ENCODE measurements at regions not wholly inside any gene's neighbourhood (a gene's known extent, or its start where the extent isn't known, plus 50 kb on each side); places are given as distances from the start of the nearest gene placed in this dataset.

DNA sequence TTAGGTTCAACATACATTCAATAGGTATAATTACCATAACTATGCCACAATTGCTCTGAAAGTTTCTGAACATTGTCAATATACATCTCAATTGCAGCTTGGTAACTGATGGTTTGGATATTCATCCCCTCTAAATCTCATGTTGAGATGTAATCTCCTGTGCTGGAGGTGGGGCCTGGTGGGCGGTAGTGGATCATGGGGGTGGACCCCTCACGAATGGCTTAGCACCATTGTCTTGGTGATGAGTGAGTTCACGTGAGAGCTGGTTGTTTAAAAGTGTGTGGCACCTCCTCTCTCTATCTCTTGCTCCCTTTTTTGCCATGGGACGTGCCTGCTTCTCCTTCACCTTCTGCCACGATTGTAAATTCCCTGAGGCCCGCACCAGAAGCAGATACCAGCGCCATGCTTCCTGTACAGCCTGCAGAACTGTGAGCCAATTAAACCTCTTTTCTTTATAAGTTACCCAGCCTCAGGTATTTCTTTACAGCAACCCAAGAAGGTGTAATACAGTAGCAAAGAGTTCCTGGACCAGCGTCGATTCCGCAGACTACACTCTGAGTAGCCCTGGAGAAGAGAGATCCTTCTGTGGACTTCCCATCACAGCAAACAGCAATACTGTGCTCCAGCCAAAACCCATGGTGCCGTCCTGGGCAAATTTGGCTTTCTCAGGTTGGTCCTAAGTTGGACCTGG, 83.8 kb upstream of the GRB10 start:
- H3K9ac ChIP-seq (ENCODE audit: low read depth, low read length): no peak overlapping the region
- peak overlapping the region; percentile 40 for H3K4me3 ChIP-seq (ENCODE audit: low read depth, low read length)
- peak overlapping the region; percentile 72 for H3K27ac ChIP-seq (ENCODE audit: low read depth, low read length)
- H3K9me3 ChIP-seq (ENCODE audit: control insufficient read depth, insufficient read depth, low read length): peaks cover 8% of the 10 kb centered on the region
- peaks cover 38% of the 10 kb centered on the region for H3K4me1 ChIP-seq (ENCODE audit: control insufficient read depth, insufficient read depth, low read length)
- H3K27me3 ChIP-seq (ENCODE audit: control insufficient read depth, insufficient read depth, low read length): no peaks in the 10 kb centered on the region
- H3K36me3 ChIP-seq (ENCODE audit: control insufficient read depth, insufficient read depth, low read length): peaks cover 3% of the 10 kb centered on the region; the same call in 1 of the 2 replicates

DNA sequence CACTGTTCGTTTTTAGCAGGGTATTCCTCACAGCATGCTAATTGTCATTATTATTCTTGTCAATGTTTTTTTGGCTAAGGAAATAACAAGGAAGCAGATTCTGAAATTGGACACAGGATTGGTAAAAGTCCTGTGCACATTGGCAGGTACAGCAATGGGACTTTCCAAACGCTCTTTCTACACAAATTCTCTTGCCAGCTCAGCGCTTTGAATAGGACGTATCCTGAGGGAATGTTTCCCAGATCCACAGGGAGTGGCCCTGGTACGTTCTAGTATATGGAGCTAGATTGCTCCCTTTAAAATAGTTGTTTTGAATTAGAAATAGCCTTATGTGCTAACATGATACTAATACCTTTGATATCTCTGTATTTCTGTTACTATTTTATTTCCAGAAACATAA, 82.8 kb upstream of the GRB10 start:
- Histone ChIP-seq H3K4me3 (ENCODE audit: low read depth, low read length) (no peak overlapping the region), H3K9me3 (ENCODE audit: control insufficient read depth, insufficient read depth, low read length) (no peaks in the 10 kb centered on the region), H3K36me3 (ENCODE audit: control insufficient read depth, insufficient read depth, low read length) (no peaks in the 10 kb centered on the region), H3K4me1 (ENCODE audit: control insufficient read depth, insufficient read depth, low read length) (peaks cover 38% of the 10 kb centered on the region), H3K9ac (ENCODE audit: low read depth, low read length) (no peak overlapping the region), H3K27ac (ENCODE audit: low read depth, low read length) (no peak overlapping the region), H3K27me3 (ENCODE audit: control insufficient read depth, insufficient read depth, low read length) (no peaks in the 10 kb centered on the region)

DNA sequence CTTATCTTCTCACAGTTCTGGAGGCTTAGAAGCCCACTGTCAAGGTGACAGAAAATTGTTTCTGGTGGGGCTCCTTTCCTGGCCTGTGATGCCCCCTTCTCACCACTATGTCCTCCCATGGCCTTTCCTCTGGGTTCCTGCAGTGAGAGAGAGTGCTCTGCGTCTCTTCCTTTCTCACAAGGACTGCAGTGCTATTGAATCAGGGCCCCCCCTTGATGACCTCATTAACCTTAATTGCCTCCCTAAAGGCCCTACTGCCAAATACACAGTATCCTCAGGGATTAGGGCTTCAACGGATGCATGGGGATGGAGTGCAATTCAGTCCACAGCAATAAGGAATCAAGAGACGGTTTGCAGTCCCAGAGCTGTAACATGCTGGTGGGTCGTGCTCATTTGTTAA, 82.0 kb upstream of the GRB10 start:
- Histone ChIP-seq H3K27ac (ENCODE audit: low read depth, low read length) (no peak overlapping the region), H3K9ac (ENCODE audit: low read depth, low read length) (no peak overlapping the region), H3K27me3 (ENCODE audit: control insufficient read depth, insufficient read depth, low read length) (no peaks in the 10 kb centered on the region), H3K9me3 (ENCODE audit: control insufficient read depth, insufficient read depth, low read length) (no peaks in the 10 kb centered on the region), H3K36me3 (ENCODE audit: control insufficient read depth, insufficient read depth, low read length) (no peaks in the 10 kb centered on the region), H3K4me3 (ENCODE audit: low read depth, low read length) (no peak overlapping the region), H3K4me1 (ENCODE audit: control insufficient read depth, insufficient read depth, low read length) (peaks cover 38% of the 10 kb centered on the region)

DNA sequence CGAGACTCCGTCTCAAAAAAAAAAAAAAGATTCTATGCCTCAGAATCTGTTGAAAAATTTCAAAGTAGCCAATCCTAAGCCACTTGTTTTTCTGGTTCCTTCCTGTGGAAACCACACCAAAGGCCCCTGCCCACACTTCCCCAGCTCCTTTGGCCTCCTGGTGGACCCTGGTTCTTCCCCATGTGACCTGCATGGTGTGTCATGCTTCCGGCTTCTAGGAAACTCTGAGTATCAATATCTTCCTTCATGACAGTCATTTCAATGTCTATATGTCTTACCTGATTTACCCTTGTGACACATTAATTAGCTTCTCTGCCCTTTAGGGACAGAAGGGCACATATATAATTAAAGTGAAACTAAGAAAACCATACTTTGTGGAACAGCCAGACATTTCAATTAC, 80.4 kb upstream of the GRB10 start:
- H3K9me3 ChIP-seq (ENCODE audit: control insufficient read depth, insufficient read depth, low read length): no peaks in the 10 kb centered on the region
- H3K4me1 ChIP-seq (ENCODE audit: control insufficient read depth, insufficient read depth, low read length): peaks cover 36% of the 10 kb centered on the region
- no peaks in the 10 kb centered on the region for H3K27me3 ChIP-seq (ENCODE audit: control insufficient read depth, insufficient read depth, low read length)
- H3K9ac ChIP-seq (ENCODE audit: low read depth, low read length): no peak overlapping the region
- no peak overlapping the region for H3K4me3 ChIP-seq (ENCODE audit: low read depth, low read length)
- H3K36me3 ChIP-seq (ENCODE audit: control insufficient read depth, insufficient read depth, low read length): no peaks in the 10 kb centered on the region
- no peak overlapping the region for H3K27ac ChIP-seq (ENCODE audit: low read depth, low read length)

GRCh38 chr7:50862302-50862701, 79.6 kb upstream of the GRB10 start:
- H3K4me3 ChIP-seq (ENCODE audit: low read depth, low read length): no peak overlapping the region
- H3K9ac ChIP-seq (ENCODE audit: low read depth, low read length): no peak overlapping the region
- H3K36me3 ChIP-seq (ENCODE audit: control insufficient read depth, insufficient read depth, low read length): no peaks in the 10 kb centered on the region
- no peaks in the 10 kb centered on the region for H3K9me3 ChIP-seq (ENCODE audit: control insufficient read depth, insufficient read depth, low read length)
- peaks cover 29% of the 10 kb centered on the region for H3K4me1 ChIP-seq (ENCODE audit: control insufficient read depth, insufficient read depth, low read length)
- H3K27ac ChIP-seq (ENCODE audit: low read depth, low read length): no peak overlapping the region
- no peaks in the 10 kb centered on the region for H3K27me3 ChIP-seq (ENCODE audit: control insufficient read depth, insufficient read depth, low read length)

- H3K9ac ChIP-seq (ENCODE audit: low read depth, low read length): no peak overlapping the region
- H3K4me1 ChIP-seq (ENCODE audit: control insufficient read depth, insufficient read depth, low read length): peaks cover 12% of the 10 kb centered on the region
- H3K36me3 ChIP-seq (ENCODE audit: control insufficient read depth, insufficient read depth, low read length): no peaks in the 10 kb centered on the region
- H3K4me3 ChIP-seq (ENCODE audit: low read depth, low read length): no peak overlapping the region
- no peaks in the 10 kb centered on the region for H3K27me3 ChIP-seq (ENCODE audit: control insufficient read depth, insufficient read depth, low read length)
- no peaks in the 10 kb centered on the region for H3K9me3 ChIP-seq (ENCODE audit: control insufficient read depth, insufficient read depth, low read length)
- H3K27ac ChIP-seq (ENCODE audit: low read depth, low read length): no peak overlapping the region
Measured at GRCh38 chr7:50860598-50860997, 77.9 kb upstream of the GRB10 start.

DNA sequence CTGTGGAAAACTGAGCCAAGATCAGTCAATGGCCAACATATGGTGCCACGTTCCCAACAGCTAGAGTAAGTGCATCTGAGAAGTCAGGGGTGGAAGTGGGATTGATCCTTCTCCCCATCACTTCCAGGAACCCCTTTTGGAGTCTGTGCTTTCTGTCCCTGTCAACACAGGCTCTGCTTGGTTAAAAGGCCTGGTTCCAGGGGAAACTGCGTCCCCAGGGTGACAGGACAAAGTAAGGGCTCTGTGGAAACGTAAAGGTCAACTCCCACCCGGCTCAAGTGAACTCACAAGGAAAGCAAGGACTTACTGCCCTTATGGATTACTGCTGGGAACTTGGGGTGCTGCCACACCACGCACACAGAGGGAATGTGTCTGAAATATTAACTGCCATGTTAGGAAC, 77.5 kb upstream of the GRB10 start:
- Histone ChIP-seq H3K9me3 (ENCODE audit: control insufficient read depth, insufficient read depth, low read length) (no peaks in the 10 kb centered on the region), H3K27ac (ENCODE audit: low read depth, low read length) (no peak overlapping the region), H3K4me3 (ENCODE audit: low read depth, low read length) (no peak overlapping the region), H3K4me1 (ENCODE audit: control insufficient read depth, insufficient read depth, low read length) (peaks cover 8% of the 10 kb centered on the region), H3K36me3 (ENCODE audit: control insufficient read depth, insufficient read depth, low read length) (no peaks in the 10 kb centered on the region), H3K9ac (ENCODE audit: low read depth, low read length) (no peak overlapping the region), H3K27me3 (ENCODE audit: control insufficient read depth, insufficient read depth, low read length) (no peaks in the 10 kb centered on the region)

DNA sequence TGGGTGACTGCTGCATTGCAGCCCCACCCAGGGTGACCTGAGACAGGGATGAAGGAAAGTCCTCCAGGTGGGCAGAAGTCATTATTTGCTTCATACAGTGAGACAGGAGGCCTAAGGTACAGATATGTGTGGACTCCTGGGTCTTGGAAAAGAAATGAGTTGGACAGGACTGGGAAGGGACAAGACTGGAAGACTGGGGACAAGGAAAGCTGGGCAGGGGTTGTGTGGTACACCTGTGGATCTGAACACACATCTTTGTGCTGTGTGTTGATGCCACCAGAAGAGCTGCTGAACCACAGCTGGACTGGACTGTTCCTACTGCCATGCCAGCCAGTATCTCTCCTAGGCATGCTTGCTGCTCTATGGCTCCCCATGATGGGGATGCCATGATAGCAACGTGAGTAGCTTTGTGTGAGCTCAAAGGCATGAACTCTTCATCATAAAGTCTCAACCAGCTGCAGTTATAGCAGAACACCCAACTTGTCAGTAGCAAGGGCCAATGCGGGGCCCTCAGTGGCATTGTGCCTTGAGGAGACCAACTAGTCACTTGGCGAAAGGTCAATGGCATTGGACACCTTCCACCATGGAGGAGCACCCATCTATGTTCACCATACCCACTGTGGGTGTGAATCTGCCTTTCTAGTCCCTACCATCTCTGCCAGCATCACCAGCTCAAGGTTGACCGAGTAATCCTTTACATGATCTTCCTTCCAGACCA, 76.0 kb upstream of the GRB10 start:
- Histone ChIP-seq H3K9me3 (ENCODE audit: control insufficient read depth, insufficient read depth, low read length) (no peaks in the 10 kb centered on the region), H3K27ac (ENCODE audit: low read depth, low read length) (no peak overlapping the region), H3K4me1 (ENCODE audit: control insufficient read depth, insufficient read depth, low read length) (no peaks in the 10 kb centered on the region), H3K4me3 (ENCODE audit: low read depth, low read length) (no peak overlapping the region), H3K9ac (ENCODE audit: low read depth, low read length) (no peak overlapping the region), H3K36me3 (ENCODE audit: control insufficient read depth, insufficient read depth, low read length) (no peaks in the 10 kb centered on the region), H3K27me3 (ENCODE audit: control insufficient read depth, insufficient read depth, low read length) (no peaks in the 10 kb centered on the region)

DNA sequence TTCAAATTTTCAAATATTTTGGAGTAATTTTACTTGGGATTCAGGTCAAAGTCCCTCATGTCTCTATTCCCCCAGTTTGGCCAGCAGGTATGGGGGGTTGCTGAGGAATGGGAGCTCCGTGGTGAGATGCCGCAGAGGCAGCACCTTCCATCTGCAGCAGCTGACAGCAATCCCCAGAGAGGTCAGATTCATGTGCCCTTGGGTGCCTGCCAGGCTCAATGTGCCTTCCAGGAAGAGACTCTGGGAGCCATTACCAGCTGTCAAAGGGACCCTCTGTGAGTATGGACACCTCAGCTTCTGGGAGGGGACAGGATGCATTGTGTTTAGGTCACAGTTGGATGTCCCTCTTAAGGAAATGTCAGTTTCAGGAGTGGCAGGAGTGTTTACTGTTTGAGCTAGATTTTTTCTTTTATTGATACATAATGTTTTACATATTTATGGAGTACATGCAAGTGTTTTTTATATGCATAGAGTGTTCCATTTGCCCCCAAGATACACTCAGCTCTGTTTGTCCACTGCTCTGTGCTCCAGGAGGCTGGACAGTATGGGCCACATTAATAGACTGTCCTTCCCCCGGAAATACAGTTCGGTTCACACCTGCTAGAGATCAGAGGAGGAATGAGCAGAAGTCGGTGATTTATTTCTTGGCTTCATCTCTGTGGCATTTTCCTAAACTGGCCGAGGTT, 75.3 kb upstream of the GRB10 start:
- Histone ChIP-seq H3K9ac (ENCODE audit: low read depth, low read length) (no peak overlapping the region), H3K27me3 (ENCODE audit: control insufficient read depth, insufficient read depth, low read length) (no peaks in the 10 kb centered on the region), H3K27ac (ENCODE audit: low read depth, low read length) (no peak overlapping the region)

GRCh38 chr7:50856806-50857205, 74.1 kb upstream of the GRB10 start:
- Histone ChIP-seq H3K36me3 (ENCODE audit: control insufficient read depth, insufficient read depth, low read length) (no peaks in the 10 kb centered on the region), H3K27ac (ENCODE audit: low read depth, low read length) (no peak overlapping the region)

More for the DNA sequence above, 75.3 kb upstream of the GRB10 start:
- Histone ChIP-seq H3K4me3 (ENCODE audit: low read depth, low read length) (no peak overlapping the region), H3K36me3 (ENCODE audit: control insufficient read depth, insufficient read depth, low read length) (no peaks in the 10 kb centered on the region), H3K4me1 (ENCODE audit: control insufficient read depth, insufficient read depth, low read length) (no peaks in the 10 kb centered on the region), H3K9me3 (ENCODE audit: control insufficient read depth, insufficient read depth, low read length) (no peaks in the 10 kb centered on the region)

DNA sequence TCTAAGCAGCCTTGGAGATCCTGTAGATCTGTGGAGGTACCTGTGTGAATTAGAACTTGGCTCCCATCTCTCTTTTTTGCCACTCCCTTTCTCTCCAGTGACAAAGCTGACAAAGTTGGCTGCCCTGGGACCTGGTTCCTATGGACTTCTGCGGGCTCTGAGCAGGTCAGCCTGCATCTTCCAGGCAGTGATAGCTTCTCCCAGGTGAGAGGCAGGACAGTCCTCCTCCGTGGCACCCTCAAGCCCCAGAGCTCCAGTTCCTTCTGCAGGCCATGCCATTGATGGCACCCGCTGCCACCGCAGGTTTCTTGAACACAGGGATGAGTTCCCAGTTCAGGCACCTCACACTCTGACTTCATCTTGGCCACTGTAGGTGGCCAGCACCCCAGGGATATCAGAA, 73.5 kb upstream of the GRB10 start:
- Histone ChIP-seq H3K4me1 (ENCODE audit: control insufficient read depth, insufficient read depth, low read length) (no peaks in the 10 kb centered on the region), H3K27ac (ENCODE audit: low read depth, low read length) (no peak overlapping the region), H3K27me3 (ENCODE audit: control insufficient read depth, insufficient read depth, low read length) (no peaks in the 10 kb centered on the region), H3K4me3 (ENCODE audit: low read depth, low read length) (no peak overlapping the region), H3K9me3 (ENCODE audit: control insufficient read depth, insufficient read depth, low read length) (no peaks in the 10 kb centered on the region), H3K36me3 (ENCODE audit: control insufficient read depth, insufficient read depth, low read length) (no peaks in the 10 kb centered on the region), H3K9ac (ENCODE audit: low read depth, low read length) (no peak overlapping the region)

More at GRCh38 chr7:50856806-50857205, 74.1 kb upstream of the GRB10 start:
- Histone ChIP-seq H3K9ac (ENCODE audit: low read depth, low read length) (no peak overlapping the region), H3K9me3 (ENCODE audit: control insufficient read depth, insufficient read depth, low read length) (no peaks in the 10 kb centered on the region), H3K4me3 (ENCODE audit: low read depth, low read length) (no peak overlapping the region), H3K27me3 (ENCODE audit: control insufficient read depth, insufficient read depth, low read length) (no peaks in the 10 kb centered on the region), H3K4me1 (ENCODE audit: control insufficient read depth, insufficient read depth, low read length) (no peaks in the 10 kb centered on the region)

All from HUES48 (cell line).